ENCODE measurements at regions not wholly inside any gene's neighbourhood (a gene's known extent, or its start where the extent isn't known, plus 50 kb on each side); places are given as distances from the start of the nearest gene placed in this dataset.

DNA sequence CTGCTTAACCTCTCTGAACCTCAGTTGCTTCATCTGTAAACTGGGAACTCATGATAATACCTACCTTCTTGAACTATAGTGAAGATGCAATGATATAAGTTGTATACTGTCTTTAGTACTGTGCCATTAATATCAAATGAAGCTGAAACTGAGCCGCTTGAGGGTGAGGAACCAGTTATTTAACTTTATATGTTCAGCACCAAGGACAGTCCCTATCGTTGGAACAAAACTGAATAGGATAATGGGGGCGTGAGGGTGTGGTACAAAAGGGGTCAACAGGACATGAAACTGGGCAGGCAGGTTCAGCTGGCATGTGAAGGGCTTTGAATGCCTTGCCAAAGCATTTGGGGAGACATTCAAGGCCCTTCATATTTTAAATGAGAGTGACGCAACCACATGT, 112.6 kb downstream of the C11orf91 start:
- TF ChIP-seq, protein P1, sequence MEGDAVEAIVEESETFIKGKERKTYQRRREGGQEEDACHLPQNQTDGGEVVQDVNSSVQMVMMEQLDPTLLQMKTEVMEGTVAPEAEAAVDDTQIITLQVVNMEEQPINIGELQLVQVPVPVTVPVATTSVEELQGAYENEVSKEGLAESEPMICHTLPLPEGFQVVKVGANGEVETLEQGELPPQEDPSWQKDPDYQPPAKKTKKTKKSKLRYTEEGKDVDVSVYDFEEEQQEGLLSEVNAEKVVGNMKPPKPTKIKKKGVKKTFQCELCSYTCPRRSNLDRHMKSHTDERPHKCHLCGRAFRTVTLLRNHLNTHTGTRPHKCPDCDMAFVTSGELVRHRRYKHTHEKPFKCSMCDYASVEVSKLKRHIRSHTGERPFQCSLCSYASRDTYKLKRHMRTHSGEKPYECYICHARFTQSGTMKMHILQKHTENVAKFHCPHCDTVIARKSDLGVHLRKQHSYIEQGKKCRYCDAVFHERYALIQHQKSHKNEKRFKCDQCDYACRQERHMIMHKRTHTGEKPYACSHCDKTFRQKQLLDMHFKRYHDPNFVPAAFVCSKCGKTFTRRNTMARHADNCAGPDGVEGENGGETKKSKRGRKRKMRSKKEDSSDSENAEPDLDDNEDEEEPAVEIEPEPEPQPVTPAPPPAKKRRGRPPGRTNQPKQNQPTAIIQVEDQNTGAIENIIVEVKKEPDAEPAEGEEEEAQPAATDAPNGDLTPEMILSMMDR (IDR thresholded peaks at IDR 0.05): no peak
- TF ChIP-seq POLR2A (IDR thresholded peaks at IDR 0.05): no peak
